HCT116 (cell line): ENCODE measurements at regions not wholly inside any gene's neighbourhood (a gene's known extent, or its start where the extent isn't known, plus 50 kb on each side); places are given as distances from the start of the nearest gene placed in this dataset.

Experiments used
- EGR1 ChIP-seq: IDR thresholded peaks from 2 replicates; pipeline ENCODE4 v1.6.1; 2012; ENCODE audit warnings: low read depth
- TF ChIP-seq, protein P1 (sequence below), 3 experiments: fragments of 200-600 bp in 1 of 3; sonication (generic) in 1 of 3; IDR thresholded peaks in 2 of 3; conservative IDR thresholded peaks in 1 of 3; 2 replicates each; pipeline ENCODE4 v1.5.1; 2012 to 2017; ENCODE audit warnings: low read depth in 2 of 3, low read length in 2 of 3, antibody characterized with exemption in 1 of 3, borderline replicate concordance in 1 of 3, control low read depth in 1 of 3, mild to moderate bottlenecking in 1 of 3, mixed read lengths in 1 of 3, mixed run types in 1 of 3, moderate library complexity in 1 of 3; ENCODE audit not compliant: insufficient read depth in 1 of 3

DNA sequence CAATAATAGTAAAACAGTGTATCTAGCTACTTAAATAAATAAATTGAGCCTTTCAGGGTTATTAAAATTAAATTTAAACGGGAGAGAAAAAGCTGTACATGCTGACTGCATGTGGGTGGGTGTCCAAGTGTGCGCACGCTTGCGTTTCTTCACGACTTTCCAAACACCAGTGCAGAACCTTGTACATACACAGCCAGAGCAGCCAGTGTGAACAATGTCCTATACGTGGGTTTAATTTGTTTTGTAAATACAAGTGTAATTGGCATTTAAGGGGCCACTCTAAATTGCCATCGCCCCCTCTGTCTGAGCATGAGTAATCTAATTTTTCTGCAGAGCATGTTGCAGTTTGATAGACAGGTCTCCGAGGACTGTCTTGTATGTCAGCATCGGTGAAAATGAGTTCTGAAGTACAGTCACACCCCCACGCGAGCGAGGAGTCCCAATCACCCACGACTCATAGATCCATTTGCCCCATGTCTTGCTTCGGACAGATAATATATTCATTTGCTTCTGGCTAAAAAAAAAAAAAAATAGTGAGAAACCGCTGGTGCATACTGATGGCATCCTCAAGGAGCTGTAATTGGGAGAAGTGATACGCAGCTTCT is 121.8 kb upstream of the ARRDC4 start:
- TF ChIP-seq, protein P1, sequence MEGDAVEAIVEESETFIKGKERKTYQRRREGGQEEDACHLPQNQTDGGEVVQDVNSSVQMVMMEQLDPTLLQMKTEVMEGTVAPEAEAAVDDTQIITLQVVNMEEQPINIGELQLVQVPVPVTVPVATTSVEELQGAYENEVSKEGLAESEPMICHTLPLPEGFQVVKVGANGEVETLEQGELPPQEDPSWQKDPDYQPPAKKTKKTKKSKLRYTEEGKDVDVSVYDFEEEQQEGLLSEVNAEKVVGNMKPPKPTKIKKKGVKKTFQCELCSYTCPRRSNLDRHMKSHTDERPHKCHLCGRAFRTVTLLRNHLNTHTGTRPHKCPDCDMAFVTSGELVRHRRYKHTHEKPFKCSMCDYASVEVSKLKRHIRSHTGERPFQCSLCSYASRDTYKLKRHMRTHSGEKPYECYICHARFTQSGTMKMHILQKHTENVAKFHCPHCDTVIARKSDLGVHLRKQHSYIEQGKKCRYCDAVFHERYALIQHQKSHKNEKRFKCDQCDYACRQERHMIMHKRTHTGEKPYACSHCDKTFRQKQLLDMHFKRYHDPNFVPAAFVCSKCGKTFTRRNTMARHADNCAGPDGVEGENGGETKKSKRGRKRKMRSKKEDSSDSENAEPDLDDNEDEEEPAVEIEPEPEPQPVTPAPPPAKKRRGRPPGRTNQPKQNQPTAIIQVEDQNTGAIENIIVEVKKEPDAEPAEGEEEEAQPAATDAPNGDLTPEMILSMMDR (IDR thresholded peaks at IDR 0.05 in 2 of 3, conservative IDR thresholded peaks at IDR 0.05 in 1 of 3; ENCODE audit: borderline replicate concordance in 1 of 3, insufficient read depth in 1 of 3, low read depth in 2 of 3, low read length in 2 of 3): no peak
- no peak for TF ChIP-seq EGR1
